Activated CD4-positive, alpha-beta T cell treated with anti-CD3 and anti-CD28 coated beads for 24 hours (primary cell): ENCODE measurements at regions not wholly inside any gene's neighbourhood (a gene's known extent, or its start where the extent isn't known, plus 50 kb on each side); places are given as distances from the start of the nearest gene placed in this dataset.

Experiments used
- DNase-seq, 2 donors: peaks; one replicate each; pipeline ENCODE4 v3.0.0-alpha.2; 2020; ENCODE audit warnings: low read depth in 2 of 2

DNA sequence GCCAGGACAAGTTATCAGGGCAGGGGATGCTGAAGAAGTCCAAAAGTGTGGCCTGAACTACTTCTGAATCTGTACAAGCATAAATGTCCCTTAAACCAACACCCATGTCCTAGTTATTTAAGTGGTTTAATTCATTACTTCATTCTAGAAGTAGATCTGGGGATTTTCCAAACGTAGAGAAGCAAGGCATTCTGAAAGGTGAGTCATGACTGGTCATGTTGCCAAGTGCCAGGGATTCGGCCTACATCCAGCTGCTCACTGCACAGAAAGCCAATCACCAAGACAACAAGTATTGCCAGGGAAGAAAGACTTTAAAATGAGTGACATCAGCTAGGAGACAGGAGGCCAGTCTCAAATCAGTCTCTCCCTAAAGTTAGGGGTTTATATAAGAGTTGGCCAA, 396.6 kb downstream of the GABRB3 start:
- DNase-seq, result no peak

DNA sequence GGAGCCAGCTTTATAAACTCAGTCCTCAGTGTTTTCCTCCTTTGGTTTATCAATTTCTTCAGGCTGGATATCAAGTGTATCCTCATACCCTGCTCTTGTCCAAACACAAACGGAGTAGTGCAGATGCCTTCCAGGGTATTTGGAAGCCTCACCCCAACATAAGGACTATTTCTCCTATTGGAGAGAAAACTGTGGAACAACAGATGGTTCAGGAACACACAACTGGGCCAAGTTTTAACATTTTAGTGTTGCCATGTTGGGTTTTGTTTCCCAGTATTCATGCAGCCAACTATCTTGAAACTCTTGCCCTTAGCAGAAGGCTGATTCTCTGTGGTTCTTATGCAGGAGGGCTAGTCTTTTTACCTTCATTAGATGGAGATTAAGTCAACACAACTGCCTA, 398.1 kb downstream of the GABRB3 start:
- DNase-seq, result no peak

GRCh38 chr15:26372706-26373105, 400.2 kb downstream of the GABRB3 start:
- no peak for DNase-seq

DNA sequence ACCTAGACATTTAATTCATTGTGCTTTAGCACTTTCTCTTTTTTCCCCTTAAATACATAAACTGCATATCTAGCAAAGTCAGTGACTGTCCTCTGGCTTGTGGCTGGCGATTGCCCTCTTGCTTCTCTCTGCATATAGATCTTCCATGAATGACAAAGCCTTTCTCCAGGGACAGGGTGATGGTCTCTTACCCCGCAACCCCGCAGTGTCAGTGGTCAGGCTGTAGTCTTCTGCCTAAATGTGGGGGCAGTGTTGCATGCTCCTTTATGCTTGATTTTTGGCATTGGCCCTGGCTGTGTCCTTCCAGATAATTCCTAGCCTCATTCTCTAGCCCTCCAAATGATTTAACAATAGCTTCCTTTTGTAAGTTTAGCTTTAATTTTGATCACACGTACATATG, 407.8 kb downstream of the GABRB3 start:
- no peak for DNase-seq

GRCh38 chr15:26359855-26360254, 413.0 kb downstream of the GABRB3 start:
- DNase-seq, result no peak

- DNase-seq, result no peak
These were observed 414.2 kb downstream of the GABRB3 start for GRCh38 chr15:26358708-26359107.

- DNase-seq, result no peak
These were observed 415.2 kb downstream of the GABRB3 start for GRCh38 chr15:26357653-26358052.

DNA sequence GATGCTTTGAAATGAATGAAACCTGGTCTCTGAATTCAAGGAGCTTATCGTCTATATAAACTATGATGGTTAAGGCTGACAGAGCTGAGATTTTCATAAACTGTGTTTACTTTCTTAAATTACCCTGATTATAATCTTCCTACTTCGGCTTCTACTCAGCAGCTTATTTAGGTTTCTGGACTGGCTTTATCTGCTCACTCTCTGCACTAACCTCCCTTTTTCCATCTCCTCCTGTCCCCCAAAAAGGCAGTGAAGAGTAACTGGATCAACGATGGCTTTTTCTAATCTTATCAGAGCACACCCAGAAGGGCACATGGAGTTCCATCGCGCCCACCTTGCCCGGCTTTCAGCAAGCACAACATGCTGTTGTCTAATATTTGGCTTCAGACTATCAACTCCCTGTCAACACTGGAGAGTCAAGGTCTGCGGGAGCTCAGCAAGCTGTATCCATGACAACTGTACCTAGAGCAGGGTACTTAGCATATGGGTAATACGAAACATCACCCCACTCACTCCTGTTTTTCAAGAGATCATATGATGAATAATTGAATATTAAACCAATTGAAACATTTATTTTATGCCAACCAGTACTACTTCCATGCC, 417.3 kb downstream of the GABRB3 start:
- no peak for DNase-seq

DNA sequence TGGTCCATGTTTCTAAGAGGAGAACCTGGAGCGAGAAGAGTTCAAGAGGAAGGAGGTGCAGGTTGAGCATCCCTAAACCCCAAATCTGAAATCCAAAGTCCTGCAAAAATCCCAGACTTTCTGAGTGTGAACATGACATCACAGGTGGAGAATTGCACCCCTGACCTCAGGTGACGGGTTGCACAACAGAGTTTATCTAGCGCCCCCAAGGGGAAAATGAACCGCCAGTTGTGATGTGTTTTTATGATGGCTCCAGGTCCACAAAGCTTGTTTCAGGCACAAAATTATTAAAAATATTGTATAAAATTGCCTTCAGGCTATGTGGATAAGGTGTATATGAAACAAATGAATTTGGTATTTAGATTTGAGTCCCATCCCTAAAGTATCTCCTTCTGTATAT, 420.0 kb downstream of the GABRB3 start:
- no peak for DNase-seq

- no peak for DNase-seq
These were observed 420.5 kb downstream of the GABRB3 start for GRCh38 chr15:26352406-26352805.

DNA sequence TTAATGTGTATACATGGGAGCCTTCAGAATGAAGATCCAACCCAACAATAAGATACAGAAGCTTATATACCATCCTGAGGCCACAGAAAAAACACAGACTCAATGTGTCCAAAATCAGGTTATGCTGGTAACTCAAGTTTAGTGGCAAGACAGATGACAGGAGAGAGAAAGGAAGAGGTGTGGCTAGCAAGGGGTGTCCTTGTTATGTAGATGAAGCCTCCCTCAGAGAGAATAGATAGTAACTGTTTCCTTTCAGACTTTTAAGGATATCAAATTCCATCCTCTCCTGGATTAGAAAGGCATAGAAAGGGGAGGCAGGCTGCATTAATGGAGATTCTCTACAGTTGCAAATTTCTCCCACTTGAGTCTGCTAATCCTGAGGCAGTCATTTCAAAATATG, 447.4 kb downstream of the GABRB3 start:
- DNase-seq, result no peak

DNA sequence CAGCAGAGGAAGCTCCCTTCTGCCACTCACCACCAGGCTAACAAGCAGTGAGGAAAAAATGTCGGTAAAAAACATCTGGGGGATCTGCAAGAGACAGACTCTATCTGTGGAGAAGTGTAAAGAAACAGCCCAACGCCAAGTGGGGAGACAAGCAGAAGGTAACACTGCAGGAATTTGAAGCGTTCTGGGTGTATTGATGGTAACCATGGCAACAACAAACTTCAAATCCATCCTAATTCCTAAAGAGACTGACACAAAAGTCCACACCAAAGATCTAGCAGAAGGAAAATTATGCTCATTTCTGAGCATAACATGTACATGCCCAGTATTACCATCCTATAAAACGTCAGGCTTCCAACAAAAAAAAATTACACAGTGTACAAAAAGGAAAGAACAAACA, 449.3 kb downstream of the GABRB3 start:
- DNase-seq, result no peak

DNA sequence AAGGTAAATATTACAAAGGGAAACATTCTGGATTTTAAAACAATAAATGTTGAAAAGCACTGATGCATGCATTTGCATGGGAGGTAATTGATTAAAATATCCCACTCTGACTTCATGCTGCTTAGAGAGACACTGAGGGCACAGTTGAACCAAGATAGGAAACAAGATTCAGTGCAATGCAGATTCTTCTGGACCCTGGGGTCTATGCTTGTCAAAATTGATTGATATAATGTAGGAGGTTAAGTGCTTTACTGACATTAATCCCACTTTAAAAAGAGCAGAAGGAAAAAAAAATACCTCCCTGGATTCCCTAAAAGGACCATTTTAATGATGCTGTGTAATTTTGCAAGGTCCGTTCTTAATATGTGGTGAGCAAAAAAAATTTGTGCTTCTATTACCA, 454.2 kb downstream of the GABRB3 start:
- no peak for DNase-seq

GRCh38 chr15:26314577-26314976, 451.4 kb upstream of the ATP10A start:
- no peak for DNase-seq

DNA sequence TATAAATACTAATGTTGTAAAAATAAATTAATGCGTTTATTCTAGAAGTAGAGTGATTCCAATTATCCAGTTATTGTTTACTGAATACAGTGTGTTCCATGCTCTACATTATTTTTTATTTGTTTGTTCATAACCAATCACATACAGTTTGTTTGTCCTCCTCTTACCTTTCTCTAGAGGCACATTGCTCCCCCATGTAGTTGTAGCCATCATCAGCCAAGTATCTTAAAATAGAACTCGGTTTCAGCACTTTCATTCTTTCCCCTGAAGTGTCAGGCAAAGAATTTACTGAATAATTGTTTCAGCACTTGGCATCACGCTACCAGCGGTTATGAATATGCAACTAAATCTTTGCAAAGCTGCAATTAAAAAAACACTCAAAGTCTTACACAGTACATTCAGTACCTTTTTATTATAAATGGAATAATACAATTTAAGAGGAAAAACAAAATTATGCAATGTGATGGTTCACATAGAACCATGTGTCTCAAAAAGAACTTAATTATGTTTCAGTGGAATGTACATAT, 448.6 kb upstream of the ATP10A start:
- DNase-seq, result no peak

GRCh38 chr15:26298659-26299170, 435.6 kb upstream of the ATP10A start:
- DNase-seq, result no peak

DNA sequence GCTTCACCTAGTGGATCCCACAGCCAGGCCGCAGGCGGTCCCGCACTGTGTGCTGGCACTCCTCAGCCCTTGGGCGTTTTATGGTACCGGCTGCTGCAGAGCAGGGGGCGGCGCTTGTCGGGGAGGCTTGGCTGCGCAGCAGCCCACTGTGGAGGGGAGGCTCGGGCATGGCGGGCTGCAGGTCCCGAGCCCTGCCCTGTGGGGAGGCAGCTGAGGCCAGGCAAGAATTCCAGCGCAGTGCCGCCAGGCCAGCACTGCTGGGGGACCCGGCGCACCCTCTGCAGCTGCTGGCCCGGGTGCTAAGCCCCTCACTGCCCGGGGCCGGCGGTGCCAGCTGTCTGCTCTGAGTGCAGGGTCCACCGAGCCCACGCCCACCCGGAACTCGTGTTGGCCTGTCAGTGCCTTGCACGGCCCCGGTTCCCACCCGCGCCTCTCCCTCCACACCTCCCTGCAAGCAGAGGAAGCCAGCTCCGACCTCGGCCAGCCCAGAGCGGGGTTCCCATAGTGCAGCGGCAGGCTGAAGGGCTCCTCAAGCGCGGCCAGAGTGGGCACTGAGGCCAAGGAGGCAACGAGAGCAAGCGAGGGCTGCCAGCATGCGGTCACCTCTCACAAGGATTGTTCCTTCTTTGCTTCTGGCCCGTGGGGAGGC, 435.0 kb upstream of the ATP10A start:
- no peak for DNase-seq

GRCh38 chr15:26295336-26296085, 432.4 kb upstream of the ATP10A start:
- no peak for DNase-seq

- no peak for DNase-seq
These were observed 431.0 kb upstream of the ATP10A start for GRCh38 chr15:26294059-26294689.

DNA sequence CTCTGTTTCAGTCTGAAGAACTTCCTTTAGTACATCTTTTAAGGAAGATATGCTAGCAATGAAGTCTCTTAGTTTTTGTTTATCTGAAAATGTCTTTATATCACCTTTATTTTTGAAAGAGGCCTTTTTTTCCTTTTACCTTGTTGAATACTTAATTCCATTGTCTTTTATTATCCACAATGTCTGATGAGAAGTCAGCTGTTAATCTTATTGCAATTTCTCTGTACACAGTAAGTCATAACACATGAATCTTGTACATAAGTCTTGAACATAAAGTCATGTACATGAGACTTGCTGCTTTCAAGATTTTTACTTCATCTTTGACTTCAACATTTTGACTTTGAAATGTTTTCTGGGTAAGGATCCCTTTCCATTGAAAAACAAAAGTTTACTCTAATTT, 424.3 kb upstream of the ATP10A start:
- no peak for DNase-seq

- no peak for DNase-seq
These were observed 417.2 kb upstream of the ATP10A start for GRCh38 chr15:26280281-26280680.

GRCh38 chr15:26261966-26262365, 398.8 kb upstream of the ATP10A start:
- no peak for DNase-seq
